HG02763 (cell line): ENCODE measurements at regions not wholly inside any gene's neighbourhood (a gene's known extent, or its start where the extent isn't known, plus 50 kb on each side); places are given as distances from the start of the nearest gene placed in this dataset.

ENCODE experiments used
- ATAC-seq: cut with Tn5 transposase; IDR thresholded peaks from one replicate; pipeline ENCODE4 v1.9.1; 2021; ENCODE audit warnings: mild to moderate bottlenecking, moderate library complexity; ENCODE audit not compliant: unreplicated experiment

DNA sequence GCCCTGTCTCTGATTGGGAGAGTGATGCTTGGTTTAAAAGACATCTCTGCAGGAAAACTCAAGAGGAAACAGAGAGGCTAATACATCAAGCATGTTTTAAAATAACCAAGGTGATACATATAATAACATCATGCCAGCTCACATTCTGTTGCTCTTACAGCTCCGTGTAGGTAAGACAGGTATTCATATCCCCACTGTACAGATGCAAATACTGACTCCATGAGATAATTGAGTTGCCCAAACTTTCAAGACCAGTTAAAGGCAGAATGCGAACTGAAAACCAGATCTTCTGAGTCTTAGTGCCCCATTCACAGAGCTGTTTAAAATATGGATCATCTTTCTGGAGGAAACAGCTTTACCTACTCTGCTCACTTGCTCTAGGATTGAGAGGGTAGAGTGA lies 214.0 kb downstream of the PIK3R1 start:
- ATAC-seq: no peak

DNA sequence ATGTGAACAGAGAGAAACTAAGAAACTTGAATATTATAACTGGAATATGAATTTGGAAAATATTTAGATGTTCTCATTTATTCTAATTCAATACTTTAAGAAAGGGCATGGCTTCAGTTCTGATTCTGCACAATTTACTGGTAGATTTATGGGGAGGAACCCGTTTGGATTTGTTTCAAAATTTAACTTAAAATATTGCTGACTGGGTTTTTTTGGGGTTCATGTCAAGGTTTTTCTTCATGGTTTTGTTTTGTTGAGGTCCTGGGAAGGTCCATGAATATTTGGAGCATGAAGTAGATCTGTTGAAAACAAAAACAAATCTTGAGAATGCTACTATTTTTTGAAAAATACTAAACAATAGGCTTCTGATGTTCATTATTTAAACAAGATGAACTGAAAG lies 214.7 kb downstream of the PIK3R1 start:
- ATAC-seq: no peak

DNA sequence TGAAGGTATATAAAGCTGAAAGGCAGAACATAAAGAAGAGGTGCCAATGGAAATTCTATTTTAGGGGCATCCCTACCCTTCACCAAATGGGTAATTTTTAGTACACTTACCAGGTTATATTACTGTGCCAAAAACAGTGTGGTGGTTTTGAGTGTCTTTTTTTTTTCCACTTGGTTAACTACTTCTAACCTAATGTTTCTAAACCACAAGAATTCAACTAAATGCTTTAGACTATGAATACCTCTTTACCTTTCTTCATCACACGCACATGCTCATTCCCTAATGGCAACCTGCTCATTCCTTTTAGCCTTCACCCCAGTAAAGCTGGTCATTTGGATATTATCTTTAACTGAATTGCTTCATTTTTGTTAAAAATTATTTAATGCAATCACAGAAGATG lies 215.6 kb downstream of the PIK3R1 start:
- ATAC-seq: no peak

DNA sequence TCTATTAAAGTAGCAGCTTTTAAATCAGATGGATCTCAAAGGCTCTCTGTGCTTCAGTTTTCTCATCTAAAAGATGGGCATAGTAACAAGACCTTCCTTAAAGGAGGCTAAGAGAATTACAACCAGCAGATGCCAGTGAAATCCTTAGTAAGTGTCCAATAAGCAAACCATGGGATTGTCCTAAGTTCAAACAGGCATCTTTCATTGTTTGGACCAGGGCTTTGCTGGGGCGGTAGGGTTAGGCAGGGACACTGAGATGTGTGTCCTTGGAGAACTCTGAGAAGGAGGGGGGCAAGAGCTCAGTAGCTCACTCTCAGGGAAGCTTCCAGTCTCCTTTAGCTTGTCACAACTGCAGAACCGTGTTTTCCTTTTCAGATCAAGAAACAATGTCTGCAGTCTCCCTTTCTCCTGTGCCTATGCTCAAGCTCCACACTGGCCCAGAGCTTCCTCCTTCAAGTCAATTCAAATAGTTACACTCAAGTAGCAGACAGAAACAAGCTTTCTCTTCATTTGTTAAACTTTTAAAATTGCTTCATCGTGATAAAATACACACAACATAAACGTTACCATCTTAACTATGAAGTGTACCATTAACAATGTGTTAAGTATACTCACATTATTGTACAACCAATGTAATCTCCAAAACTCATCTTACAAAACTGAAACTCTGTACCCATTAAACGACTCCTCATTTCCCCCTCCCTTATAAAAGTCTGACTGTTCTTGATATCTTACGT lies 216.2 kb downstream of the PIK3R1 start:
- ATAC-seq: no peak

DNA sequence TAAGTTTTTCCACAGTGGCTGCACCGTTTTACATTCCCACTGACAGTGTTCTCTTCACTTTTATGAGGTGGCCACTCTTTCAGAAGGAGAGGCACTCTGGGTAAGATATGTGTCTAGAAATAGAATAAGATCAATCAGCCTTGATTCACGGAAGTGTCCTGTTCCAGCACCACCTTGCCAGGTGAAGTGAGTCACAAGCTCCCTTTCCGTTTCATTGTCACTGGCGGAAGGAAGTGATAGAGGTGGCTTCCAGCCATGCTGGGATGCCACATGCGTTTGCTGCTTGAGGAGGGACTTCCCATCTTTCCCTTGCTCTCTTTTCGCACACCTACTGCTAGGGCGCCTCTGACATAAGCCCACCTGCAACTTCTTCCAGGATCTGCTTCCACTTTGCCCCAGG lies 217.1 kb downstream of the PIK3R1 start:
- no peak for ATAC-seq

DNA sequence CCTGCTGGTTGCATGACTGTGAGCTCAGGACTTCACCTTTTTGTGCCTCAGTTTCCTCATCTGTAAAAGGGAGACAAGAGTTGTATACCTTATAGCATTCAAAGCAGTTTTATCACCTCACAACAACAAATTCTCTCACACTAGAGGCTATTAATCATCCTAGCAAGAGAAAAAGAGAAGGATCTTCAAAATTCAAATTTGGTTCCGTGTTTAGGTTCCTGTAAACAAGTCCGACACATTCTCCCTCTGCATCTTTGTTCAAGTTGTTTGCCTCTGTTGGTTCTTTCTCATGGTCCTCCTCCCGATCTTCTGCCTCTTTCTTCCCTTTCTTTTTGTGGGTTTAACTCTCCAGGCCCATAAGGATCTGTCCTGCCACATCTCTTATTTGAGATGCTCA lies 218.0 kb downstream of the PIK3R1 start:
- no peak for ATAC-seq

DNA sequence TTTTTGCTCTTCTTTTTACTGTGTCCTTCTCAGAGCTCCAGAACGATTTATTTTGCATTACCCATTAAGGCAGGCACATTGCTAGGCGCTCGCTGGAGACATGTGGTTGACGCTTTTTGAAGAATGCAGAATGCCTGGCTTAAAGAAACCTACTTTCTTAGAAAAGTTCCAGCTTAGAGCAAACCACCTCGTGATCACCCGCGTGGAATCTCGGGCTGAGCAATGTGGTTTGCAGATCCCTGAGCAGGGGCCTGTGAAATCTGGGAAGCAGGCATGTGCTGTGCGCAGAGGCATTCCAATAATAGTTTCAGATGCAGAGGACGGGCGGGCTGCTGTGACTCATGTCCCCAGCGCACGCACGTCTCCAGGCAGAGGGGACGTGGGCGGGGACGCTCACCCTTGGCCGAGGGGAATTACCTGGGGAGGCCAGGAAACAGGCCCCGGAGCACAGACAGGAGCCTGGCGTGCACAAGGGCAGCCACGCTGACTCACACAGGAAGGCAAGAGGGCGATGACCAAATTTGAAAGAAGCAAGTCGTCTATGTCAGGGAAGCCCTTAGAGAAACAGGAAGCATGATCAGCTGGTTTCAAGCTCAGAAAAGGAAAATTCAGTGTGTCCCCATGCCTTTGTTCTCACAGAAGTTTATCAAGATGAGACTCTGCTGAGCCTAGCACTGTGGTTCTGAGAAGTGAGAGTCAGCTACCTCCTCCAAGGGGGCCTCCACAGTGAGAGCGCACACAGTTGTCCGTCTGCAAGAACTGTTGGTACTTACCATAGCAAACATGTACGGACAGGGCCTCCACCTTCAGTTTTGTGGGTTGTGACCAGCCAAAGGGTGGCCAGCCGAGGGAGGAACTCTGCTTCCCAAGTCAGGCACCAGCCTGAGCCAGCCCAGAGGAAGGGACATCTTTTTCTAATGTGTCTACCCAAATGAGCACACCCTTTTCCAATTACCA lies 218.6 kb downstream of the PIK3R1 start:
- peak; percentile 97 for ATAC-seq

DNA sequence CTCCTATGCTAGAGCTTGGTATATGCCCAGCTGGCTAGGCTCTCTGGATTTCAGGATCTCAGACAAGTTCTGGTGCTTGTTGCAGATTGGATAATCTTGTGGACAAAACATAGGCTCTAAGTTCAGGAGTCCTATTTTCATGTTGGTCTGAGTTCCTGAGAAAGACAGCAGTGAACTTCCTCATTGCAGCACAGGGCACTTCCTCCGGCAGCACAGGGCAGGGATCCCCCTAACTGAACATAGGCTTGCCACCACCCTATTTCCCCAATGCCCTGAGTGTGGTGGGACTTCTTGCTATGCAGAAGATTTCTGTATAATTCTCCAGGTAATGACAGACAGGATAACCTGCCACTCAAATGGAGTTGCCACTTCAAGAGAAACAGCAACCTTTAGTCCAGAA lies 220.1 kb downstream of the PIK3R1 start:
- ATAC-seq: no peak

DNA sequence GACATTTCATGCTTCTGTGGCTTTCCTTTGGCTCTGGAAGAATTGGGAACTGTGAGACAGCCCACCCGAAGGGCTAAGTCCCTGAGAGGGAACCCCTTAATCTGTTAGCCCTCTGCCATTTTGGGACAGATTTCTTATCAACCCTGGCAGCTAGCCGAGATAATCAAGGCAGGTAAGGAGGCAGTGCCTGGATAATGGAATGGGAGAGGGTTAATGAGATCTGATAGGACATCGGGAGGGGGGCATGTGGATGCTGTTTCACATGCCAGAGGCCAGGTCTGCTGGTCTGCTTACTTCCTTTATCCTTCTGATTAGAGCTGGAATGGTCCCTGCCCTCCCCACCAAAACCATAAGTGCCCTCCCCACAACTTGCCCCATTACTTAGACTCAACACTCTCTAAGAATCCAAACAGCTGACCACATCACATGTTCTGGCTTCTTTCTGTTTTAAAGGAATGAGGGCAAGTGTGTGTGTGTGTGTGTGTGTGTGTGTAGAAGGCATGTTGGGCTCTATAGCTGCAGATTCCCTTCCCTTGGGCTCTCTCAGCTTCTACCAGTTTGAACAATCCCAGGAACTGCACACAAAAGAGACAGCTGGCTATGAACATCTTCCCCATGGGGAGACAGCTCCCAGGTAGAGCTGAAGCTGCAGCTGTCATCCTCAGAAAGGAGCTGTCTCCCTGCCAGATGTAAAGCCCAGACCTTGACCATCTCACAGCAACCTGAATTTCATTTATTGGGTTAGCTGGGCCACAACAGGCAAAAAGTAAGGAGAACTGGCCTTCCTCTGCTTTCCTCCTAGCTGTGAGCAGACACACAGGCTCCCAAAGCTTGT lies 221.3 kb downstream of the PIK3R1 start:
- no peak for ATAC-seq

DNA sequence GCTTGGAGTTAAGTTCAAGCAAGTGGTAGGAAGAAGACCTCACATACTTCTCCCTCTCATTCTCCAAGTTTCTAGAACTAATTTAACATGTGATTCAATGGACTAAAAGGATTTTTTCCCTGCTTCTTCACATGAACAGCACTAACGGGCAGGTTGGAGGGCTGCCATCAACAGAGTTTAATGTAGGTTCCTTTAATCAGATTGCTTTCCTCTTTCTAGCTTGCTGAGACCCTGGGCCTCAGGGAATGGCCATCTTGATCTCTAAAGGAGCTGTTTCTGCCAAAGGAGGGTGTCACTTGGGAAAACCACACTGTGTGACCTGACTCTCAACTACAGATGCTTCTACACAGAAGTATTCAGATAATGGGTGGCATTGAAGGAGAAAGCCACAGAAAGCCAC lies 223.3 kb downstream of the PIK3R1 start:
- no peak for ATAC-seq

DNA sequence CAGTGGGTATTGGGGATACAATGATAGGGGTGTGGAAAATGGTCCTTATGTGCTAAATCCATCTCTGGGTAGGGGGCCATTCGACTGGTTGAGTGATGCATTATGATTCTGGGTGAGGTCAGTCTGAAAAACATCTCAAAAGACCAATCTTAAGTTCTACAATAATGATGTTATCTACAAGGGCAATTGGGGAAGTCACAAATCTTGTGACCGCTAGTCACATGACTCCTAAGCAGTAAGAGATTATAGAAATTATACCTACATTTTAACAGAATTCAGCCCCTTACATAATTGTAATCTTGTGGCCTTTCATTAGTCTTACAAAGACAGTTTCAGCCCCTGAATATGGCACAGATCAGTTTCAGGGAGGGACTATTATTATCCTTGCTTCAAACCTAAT lies 224.7 kb downstream of the PIK3R1 start:
- no peak for ATAC-seq

DNA sequence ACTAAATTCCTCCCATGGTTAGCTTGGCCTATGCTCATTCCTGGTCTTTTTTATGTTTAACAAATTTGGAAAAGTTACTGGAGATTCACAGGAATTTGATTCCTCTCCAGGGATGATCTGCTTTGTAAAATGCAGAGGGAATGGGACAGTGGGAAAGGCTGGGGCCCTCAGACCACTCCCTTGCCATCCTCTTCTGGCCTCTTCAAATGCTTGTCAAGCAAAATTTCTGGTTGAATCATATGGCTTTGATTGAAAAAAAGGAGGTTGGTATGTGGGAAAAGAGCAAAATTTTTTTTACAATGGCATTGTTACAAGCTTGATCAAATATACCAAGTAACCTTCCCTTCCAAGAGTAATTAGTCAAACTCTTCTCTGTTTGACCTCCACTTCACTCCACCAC lies 225.1 kb downstream of the PIK3R1 start:
- ATAC-seq: no peak

DNA sequence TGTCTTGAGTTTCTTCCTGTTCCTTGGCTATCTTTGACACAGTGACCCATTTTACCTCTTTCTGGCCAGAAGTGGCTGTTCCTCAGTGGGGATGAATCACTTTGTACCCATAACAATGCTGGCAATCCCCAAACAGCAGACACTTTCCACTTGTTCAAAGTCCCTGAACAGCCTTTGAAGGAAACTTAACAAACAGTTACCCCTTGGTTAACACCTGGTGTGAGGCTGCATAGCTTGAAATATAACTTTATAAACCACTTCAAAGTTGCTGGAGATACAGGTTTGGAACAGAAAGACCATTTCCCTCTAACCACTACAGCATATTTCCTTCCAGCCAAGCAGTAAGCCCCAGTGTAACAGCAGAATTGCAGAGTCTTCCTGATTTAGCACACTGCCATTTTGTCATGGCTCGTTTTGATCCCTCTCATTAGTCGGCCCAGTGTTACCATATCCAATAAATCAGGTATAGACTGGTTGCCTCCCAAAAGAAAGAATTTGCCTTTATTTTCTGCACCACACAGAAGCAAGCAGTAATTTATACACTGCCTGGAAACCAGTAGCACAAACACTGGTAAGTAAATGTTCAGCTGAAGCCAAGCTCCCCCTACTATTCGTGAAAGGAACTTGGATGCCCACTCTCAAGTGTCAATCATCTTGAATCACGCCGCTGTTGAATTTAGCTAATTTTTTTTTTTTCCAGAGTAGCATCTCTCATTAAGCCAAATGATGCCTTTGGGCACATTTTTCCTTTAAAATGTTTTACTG lies 225.9 kb downstream of the PIK3R1 start:
- ATAC-seq: no peak

DNA sequence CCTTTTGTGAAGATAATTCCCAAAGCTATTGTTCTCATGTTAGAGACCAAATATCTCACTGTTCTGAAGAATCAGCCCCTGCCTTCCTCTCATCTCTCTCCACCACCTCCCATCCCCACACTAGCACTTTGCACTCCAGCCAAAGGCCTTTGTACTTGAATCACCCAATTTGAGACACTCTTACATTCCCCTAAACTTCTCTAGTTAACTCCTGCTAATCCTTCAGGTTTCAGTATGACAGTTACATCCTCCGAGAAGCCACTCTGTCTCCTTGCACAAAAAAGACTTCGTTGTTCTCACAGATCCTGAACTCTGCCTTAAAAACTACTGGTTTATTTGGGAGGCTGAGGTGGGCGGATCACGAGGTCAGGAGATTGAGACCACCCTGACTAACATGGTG lies 227.5 kb downstream of the PIK3R1 start:
- ATAC-seq: no peak

DNA sequence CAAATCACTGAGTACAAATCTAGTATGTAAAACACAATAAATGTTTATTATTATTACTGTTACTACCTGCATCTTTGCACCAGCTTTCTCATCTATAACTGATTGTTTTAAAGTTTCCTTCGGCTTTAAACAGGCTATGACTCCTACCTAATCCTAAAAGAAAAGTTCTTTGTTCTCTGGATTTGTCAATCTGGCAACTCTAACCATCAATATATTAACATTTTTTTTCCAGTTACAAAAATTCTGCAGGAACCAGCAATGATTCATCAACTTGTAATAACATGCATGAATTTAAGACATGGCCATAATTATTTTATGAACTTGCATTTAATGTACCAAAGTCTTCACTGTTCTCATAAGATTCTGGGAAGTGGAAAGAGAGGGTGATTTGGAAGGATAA lies 228.5 kb downstream of the PIK3R1 start:
- ATAC-seq: no peak

DNA sequence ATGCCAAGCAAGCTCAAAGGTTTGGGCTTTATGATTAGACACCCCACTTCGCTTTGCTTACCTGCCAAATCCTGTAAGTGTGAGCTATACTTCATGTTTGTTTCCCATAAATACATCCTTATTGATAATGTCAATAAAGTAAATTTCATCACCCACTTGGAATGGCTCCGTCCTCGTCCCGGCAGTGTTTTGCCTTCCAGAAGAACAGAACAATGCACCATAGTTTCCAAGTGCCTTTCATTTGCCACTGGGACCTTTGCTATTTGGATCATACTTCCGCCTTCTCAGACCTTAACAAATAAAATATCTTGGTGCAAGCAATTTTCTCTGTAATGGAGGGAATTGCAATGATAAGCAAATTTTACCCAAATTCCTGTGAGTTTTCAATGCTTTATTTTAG lies 229.3 kb downstream of the PIK3R1 start:
- no peak for ATAC-seq

DNA sequence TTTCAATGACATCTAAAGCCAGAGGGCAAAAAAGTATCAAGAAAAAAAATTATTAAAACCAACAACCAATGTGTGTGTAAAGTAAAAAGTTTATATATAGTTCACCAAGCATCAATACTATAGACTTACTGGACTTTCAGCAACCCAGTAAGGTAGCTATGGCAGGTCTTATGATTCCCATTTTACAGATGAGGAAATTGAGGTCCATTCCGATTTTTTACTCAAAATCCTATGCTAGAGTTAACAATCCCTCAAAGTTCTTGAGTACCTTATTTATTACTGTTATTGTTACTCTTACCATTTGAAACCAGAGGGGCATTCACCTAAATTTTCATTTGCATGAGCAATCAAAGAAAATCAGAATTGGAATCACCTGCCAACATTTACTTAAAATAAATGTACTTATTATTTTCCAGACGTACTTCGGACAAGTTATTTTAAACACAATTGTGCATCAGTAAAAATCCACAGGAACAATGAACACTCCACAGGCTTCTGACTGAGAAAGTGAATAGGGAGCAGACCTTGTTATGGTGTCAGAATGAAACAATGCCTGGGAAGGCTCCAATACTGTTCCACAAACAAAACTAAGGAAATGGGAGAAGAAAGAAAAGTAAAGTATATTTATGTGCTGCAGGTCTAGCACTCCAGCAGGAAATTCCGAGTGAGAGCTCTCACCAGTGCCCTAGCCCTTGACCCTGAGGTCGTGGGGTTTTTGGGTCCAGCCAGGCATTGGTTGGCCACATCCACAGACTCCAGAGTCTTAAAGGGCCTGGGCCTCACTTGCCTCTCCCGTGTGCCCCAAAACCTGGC lies 229.9 kb downstream of the PIK3R1 start:
- no peak for ATAC-seq

DNA sequence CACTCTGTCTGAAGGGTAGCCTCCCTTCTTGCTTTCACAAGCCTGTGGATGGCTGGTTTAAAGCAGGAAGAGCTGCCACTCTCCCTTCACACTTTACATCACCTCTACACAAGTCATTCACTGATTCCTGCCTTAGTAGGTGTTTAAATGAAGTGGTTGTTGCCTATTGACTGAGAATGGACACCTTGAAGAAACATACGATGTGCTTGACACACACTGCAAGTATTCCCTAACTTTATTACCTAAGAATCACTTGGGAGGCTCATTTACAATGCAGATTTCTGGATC lies 230.5 kb downstream of the PIK3R1 start:
- ATAC-seq: no peak

DNA sequence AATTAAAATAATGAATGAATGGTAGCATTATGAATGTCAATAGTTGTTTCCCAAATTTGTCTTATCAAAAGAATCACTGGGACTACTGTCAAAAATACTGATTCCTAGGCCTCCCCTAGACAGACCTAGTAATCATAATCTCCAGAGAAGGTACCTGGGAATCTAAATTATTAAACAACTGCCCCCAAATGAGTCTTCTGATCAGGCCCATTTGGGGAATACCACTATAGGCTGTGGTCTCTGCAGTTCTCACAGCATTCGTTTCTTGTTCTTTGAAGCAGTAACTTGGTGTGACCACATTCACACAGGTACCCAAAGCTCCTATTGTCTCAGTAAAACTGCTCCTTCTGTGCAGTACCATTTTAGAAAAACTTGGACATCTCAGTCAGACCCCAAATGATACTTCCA lies 230.9 kb downstream of the PIK3R1 start:
- no peak for ATAC-seq
